ENCODE measurements at regions not wholly inside any gene's neighbourhood (a gene's known extent, or its start where the extent isn't known, plus 50 kb on each side); places are given as distances from the start of the nearest gene placed in this dataset.

DNA sequence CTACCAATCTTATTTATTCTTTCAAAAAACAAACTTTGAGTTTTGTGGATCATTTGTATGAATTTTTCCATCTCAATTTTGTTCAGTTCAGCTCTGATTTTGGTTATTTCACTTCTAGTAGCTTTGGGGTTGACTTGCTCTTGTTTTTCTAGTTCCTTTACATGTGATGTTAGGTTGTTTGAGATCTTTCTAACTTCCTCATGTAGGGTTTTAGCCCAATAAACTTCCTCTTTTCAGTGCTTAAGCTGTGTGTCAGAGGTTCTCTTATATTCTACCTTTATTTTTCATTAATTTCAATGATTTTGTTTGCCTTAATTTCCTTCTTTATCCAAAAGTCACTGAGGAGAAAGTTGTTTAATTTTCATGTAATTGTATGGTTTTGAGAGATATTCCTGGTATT is 860.4 kb upstream of the FBXO33 start:
- Histone ChIP-seq H3K27ac (no peak overlapping the region), H3K36me3 (ENCODE audit: insufficient read depth in 1 of 2, low read depth in 1 of 2) (no peaks in the 10 kb centered on the region), H3K4me3 (no peak overlapping the region), H3K9me3 (peaks cover 5% of the 10 kb centered on the region), H3K27me3 (ENCODE audit: insufficient read depth in 3 of 3, low read length in 2 of 3) (no peaks in the 10 kb centered on the region), H3K4me1 (no peaks in the 10 kb centered on the region)
- DNase-seq (no peak), ATAC-seq (no peak)
- intact Hi-C loops (cut with DNase I): no loop called here
- TF ChIP-seq, protein P1, sequence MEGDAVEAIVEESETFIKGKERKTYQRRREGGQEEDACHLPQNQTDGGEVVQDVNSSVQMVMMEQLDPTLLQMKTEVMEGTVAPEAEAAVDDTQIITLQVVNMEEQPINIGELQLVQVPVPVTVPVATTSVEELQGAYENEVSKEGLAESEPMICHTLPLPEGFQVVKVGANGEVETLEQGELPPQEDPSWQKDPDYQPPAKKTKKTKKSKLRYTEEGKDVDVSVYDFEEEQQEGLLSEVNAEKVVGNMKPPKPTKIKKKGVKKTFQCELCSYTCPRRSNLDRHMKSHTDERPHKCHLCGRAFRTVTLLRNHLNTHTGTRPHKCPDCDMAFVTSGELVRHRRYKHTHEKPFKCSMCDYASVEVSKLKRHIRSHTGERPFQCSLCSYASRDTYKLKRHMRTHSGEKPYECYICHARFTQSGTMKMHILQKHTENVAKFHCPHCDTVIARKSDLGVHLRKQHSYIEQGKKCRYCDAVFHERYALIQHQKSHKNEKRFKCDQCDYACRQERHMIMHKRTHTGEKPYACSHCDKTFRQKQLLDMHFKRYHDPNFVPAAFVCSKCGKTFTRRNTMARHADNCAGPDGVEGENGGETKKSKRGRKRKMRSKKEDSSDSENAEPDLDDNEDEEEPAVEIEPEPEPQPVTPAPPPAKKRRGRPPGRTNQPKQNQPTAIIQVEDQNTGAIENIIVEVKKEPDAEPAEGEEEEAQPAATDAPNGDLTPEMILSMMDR (IDR thresholded peaks at IDR 0.05): no peak

DNA sequence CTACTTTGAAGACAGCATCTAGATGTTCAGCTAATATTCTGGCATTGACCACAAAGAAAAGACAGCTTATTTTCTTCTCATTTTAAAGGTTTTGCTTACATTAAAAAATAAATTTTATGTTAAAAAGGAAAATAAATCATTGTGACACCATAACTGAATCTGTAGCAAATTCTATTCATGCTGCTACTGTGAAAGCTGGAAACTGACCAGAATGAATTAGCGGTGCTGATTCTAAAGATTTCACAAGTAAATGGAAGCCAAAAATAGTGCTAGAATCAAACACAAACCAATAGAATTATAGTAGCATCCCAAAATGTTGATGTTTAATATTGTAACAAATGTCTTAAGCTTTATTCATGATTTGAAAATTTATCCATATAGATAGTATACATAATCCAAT is 850.0 kb upstream of the FBXO33 start:
- no peak overlapping the region for H3K4me3 ChIP-seq
- intact Hi-C loops (cut with DNase I): no loop called here
- no peaks in the 10 kb centered on the region for H3K9me3 ChIP-seq
- ATAC-seq (no peak), DNase-seq (no peak)
- no peaks in the 10 kb centered on the region for H3K36me3 ChIP-seq (ENCODE audit: insufficient read depth in 1 of 2, low read depth in 1 of 2)
- H3K27me3 ChIP-seq (ENCODE audit: insufficient read depth in 3 of 3, low read length in 2 of 3): no peaks in the 10 kb centered on the region
- TF ChIP-seq, protein P1 (IDR thresholded peaks at IDR 0.05): no peak
- WGBS, 3 donors: 23 to 49% (median 39%) methylated on average over 1 of the region's 1 CpG
- H3K27ac ChIP-seq: no peak overlapping the region
- H3K4me1 ChIP-seq: no peaks in the 10 kb centered on the region

DNA sequence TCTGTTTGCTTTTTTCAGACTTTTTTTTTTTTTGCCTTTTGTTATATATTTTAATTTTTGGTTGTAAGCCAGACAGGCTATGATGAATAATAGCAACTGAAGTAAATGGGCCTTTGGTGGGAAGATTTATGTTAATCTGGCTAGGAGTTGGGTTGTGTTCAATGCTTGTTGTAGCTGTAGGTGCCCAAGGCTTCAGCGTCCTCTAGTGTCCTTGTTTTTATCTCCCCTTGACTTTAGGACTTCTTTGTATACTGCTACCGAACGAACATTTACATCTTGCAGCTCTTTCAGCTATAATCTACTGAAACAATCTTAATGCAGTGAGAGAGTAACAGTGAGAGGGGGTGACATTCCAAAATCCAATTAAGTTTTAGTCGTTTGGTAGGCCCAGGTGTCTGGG is 848.4 kb upstream of the FBXO33 start:
- no peak overlapping the region for H3K27ac ChIP-seq
- no peaks in the 10 kb centered on the region for H3K9me3 ChIP-seq
- no peak for ATAC-seq
- no peak overlapping the region for H3K4me3 ChIP-seq
- no peaks in the 10 kb centered on the region for H3K36me3 ChIP-seq (ENCODE audit: insufficient read depth in 1 of 2, low read depth in 1 of 2)
- intact Hi-C loops (cut with DNase I): no loop called here
- no peaks in the 10 kb centered on the region for H3K4me1 ChIP-seq
- TF ChIP-seq, protein P1 (IDR thresholded peaks at IDR 0.05): no peak
- no peak for DNase-seq
- H3K27me3 ChIP-seq (ENCODE audit: insufficient read depth in 3 of 3, low read length in 2 of 3): no peaks in the 10 kb centered on the region
- 70 to 81% (median 76%) methylated on average over 4 of the region's 4 CpGs for WGBS, 3 donors

DNA sequence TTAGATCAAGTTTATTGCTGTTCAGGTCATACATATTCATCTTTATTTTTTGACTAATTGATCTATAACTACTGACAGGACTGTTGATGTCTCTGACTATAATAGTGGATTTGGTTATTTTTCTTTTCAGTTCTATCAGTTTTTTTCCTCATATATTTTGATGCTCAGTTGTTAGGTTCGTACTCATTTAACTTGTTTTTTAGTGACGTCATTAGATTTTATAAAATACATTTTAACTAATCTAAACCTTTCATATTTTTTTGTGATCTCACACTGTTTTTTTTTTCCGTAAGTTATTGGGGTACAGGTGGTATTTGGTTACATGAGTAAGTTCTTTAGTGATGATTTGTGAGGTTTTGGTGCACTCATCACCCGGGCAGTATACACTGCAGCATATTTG is 841.2 kb upstream of the FBXO33 start:
- no peaks in the 10 kb centered on the region for H3K36me3 ChIP-seq (ENCODE audit: insufficient read depth in 1 of 2, low read depth in 1 of 2)
- DNase-seq (no peak), ATAC-seq (no peak)
- H3K4me3 ChIP-seq: no peak overlapping the region
- WGBS, 3 donors: 88 to 91% (median 89%) methylated on average over 4 of the region's 4 CpGs
- intact Hi-C loops (cut with DNase I): no loop called here
- no peak overlapping the region for H3K27ac ChIP-seq
- H3K4me1 ChIP-seq: no peaks in the 10 kb centered on the region
- no peaks in the 10 kb centered on the region for H3K9me3 ChIP-seq
- no peaks in the 10 kb centered on the region for H3K27me3 ChIP-seq (ENCODE audit: insufficient read depth in 3 of 3, low read length in 2 of 3)
- TF ChIP-seq, protein P1 (IDR thresholded peaks at IDR 0.05): no peak

DNA sequence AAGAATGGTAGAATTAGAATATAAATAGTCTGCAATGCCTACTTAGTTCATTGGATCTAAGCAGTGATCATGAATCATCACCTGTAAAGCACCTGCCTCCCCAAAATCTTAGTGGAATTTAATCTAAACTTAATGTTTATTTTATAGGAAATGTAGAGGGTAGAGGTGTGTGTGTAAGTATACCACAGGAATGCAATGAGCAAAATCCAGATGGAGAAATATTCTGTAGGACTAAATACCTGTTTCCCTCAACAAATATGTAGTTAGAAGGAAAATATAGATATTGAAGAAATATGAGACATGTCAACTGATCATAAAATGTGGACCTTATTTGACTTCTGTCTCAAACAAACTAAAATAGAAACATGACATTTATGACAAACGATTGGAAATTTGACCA is 839.2 kb upstream of the FBXO33 start:
- Histone ChIP-seq H3K36me3 (ENCODE audit: insufficient read depth in 1 of 2, low read depth in 1 of 2) (no peaks in the 10 kb centered on the region), H3K4me1 (no peaks in the 10 kb centered on the region), H3K9me3 (no peaks in the 10 kb centered on the region), H3K27ac (no peak overlapping the region), H3K27me3 (ENCODE audit: insufficient read depth in 3 of 3, low read length in 2 of 3) (no peaks in the 10 kb centered on the region), H3K4me3 (no peak overlapping the region)
- TF ChIP-seq, protein P1 (IDR thresholded peaks at IDR 0.05): no peak
- intact Hi-C loops (cut with DNase I): no loop called here
- ATAC-seq: no peak
- WGBS, 3 donors: 51 to 84% (median 58%) methylated on average over 1 of the region's 1 CpG
- DNase-seq: no peak
